Fibroblast of peridontal ligament (primary cell): ENCODE measurements at regions not wholly inside any gene's neighbourhood (a gene's known extent, or its start where the extent isn't known, plus 50 kb on each side); places are given as distances from the start of the nearest gene placed in this dataset.

Source experiments
- DNase-seq: peaks from one replicate; pipeline ENCODE4 v3.0.0-alpha.2; 2010; ENCODE audit errors: extremely low read depth

DNA sequence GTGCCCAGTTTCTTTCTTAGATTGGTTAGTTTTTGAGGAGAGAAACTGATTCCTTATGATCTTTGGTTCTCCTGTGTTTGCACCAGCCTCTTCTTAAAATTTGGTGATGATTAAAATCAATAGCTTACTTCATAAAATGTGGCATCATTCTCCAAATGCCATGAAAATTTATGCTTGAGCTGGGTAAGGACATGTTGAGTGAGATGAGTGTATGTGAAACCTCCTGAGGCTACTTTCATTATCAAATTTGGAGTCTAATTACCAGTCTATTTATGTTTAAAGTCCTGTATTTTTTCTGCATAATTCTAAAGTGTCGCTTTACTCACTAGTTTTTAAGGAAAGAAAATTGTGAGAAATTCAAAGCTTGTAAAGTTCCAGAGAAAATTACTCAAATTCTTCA lies 102.1 kb downstream of the DIPK2A start:
- no peak for DNase-seq

GRCh38 chr3:144079634-144080033 lies 108.0 kb downstream of the DIPK2A start:
- DNase-seq = no peak

DNA sequence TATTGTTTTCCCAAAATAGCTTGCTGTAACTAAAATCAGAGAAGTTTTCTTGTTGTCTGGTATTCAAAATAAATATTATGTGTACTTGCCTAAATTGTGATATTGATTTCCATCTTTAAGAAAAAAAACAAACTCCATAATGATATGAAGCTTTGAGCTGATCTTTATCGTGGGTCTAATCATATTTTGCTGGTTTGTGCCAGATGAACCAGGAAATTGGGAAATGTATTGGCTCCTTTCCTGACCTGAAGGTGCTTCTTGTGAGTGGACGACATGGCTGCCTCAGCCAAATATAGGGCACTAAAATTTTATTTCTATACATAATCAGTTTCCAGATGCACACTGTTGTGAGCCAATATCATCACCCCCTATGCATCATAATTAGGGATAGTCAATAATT lies 113.3 kb downstream of the DIPK2A start:
- DNase-seq = no peak

DNA sequence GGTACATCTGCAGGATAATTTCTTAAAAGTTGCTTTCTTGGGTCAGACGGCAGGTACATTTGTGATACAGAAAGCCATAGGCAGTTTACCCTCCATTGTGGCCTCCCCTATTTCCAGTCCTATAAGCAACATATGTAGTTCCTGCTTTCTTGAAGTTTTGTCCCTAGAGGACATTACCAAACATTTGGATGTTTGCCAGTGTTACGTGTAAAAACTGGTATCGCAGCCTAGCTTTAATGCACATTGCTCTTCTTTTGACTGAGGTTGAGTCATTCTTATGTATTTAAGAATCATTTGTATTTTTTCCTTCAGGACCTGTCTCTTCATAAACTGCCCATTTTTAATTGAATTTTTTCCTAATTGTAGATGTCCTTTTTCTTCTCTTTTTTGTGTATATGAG lies 114.3 kb downstream of the DIPK2A start:
- DNase-seq = peak; percentile 17

DNA sequence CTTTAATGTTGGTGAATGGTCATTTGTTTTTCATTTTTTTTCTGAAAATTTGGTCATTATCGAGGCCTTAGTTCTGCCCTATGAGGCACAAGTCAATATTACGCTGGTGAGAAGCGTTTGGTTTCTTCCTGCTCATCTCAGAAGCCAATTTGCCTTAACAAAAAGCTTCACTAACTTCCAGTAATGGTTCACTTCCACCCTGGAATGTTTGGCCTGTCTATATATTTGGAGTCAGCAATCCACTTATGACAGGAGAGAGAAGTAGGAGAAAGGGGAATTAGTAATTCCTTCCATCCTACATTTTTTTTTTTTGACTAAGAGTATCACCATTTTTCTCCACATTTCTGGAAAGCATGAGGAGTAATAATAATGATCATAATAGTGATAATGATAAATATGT lies 124.4 kb downstream of the DIPK2A start:
- DNase-seq = peak; percentile 69

- no peak for DNase-seq
These were observed 125.5 kb downstream of the DIPK2A start for GRCh38 chr3:144097163-144097562.

DNA sequence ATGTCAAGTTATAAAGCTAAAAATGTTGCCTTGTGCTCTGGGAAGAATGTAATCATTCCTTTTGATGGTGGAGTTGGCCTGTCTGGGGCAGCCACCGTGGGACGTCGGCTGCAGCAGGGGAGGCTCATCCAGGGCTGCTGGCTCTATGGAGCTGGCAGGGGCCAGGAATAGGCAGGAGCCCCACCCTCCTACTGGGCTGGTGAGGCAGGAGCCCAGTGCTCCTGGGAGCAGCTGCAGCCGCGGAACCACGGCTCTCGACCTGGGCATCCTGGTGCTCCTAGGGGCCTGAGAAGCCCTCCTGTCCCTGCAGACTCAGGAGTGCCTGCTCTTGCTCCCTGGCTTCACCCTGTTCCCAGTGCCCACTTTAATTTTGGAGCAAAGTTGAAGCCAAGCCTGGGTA lies 127.1 kb downstream of the DIPK2A start:
- no peak for DNase-seq

GRCh38 chr3:144102421-144102820 lies 130.8 kb downstream of the DIPK2A start:
- DNase-seq = peak; percentile 3

DNA sequence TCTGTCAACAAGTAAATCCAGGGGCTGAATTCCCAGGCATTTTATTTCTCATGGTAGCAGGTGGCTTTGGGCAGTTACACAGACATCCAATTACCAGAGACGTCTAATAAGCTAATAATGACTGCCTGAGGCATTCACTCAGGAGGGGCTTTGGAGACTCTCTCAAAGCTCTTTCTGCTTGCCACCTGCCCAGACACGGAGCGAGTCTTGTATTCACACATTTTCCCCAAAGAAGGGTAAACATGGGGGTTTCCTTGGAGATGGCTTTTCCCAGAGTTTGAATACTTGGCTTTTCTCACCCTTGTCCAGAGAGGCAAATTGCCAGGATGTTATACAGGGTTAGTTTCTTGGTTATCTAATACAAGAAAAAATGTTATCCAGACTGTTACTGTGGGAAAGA lies 132.6 kb downstream of the DIPK2A start:
- DNase-seq = no peak

DNA sequence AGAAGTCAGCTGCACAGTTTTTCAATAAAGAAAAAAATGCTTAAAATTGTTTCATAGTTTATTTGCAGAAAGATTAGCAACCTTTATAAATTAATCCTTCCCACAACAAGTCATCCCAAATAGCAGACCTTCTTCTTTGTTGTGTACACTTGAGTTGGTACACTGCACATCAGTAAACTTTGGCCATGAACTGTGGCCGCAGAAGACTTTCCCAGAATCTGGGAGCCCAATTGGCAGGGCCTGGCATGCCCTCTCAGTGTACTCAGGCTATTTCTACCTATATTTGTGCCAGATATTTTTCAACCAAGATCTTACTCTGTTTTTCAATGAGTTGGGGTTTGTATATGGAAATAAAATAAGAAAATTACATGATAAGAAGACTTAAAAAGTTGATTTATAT lies 133.1 kb downstream of the DIPK2A start:
- DNase-seq = no peak

GRCh38 chr3:144105542-144105941 lies 133.9 kb downstream of the DIPK2A start:
- DNase-seq = no peak

GRCh38 chr3:144106970-144107369 lies 135.3 kb downstream of the DIPK2A start:
- DNase-seq = no peak

GRCh38 chr3:144107923-144108322 lies 136.3 kb downstream of the DIPK2A start:
- no peak for DNase-seq

DNA sequence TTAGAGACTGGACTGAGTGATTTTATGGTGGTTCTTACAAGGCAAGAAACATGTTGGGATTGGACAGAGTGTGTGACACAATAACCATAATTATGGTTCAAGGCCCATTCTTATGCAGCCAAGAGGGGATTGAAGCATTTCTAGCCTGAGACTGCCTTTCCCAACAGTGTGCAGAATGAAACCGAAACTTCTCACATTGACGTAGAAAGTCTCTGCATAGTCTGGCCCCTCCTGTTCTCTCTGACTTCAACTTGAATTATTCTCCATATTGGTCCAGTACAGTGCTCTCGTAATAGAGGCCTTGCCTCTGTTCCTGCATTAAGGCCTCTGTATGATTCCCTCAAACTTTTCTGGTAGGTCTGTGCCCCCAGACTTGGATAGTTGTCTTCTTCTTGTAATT lies 138.3 kb downstream of the DIPK2A start:
- DNase-seq = peak; percentile 25

GRCh38 chr3:144112036-144112435 lies 140.4 kb downstream of the DIPK2A start:
- DNase-seq = no peak

GRCh38 chr3:144112437-144112836 lies 140.8 kb downstream of the DIPK2A start:
- no peak for DNase-seq

- DNase-seq = peak; percentile 29
These were observed 143.1 kb downstream of the DIPK2A start for GRCh38 chr3:144114767-144115166.

DNA sequence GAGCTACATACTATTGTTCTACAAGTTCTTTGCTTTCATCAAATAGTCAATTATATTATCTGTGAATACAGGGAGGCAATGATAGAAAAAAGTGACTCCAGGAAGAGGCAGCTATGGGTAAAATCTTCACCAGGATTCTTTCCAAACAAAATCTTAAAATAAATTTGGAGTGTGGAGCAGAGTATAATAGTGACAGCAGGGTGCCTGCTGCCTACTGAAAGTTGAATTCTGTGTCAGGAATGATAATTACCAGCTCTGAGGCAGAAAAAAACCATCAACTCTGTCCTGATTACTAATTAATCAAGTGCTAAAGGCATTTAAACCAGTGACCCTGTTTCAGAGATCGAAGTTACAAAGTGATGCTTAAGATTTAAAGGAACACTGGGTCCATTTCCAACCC lies 148.0 kb downstream of the DIPK2A start:
- no peak for DNase-seq

- DNase-seq = no peak
These were observed 150.0 kb downstream of the DIPK2A start for GRCh38 chr3:144121661-144122060.

DNA sequence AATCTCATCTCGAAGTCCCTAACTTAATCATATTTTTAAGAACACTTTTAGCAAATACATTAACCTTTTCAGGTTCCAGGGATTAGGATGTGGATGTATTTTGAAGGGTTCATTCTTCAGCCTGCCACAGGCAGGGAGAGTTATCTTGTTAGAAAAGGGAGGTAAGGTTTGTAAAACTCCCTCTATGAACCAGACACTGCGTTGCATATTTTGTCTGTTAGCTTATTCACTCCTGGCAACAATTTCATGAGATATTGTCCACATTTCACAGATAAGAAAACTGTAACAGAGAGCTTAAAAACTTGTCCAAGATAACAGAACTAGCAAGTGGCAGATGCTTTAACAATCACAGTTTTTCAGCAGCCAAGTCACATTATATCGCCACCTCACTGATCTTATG lies 155.4 kb downstream of the DIPK2A start:
- DNase-seq = no peak

DNA sequence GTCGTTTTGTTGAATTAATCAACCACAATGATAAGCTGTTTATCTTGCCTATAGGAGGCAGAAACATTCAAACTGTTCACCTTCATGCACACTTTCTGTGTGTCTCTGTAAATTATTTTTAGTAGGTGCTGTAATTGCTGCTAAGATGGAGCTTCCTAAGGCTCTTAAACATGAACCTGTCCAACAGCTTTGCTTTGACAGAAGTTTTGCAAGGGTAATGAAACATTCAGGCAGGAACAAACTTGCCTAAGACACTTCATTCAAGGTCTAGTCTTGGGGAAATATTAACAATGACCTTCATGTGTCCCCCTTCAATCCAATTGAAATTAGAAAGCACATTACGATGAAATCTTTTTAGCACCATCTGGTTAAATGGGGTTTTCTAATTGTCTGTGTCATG lies 156.1 kb downstream of the DIPK2A start:
- no peak for DNase-seq

DNA sequence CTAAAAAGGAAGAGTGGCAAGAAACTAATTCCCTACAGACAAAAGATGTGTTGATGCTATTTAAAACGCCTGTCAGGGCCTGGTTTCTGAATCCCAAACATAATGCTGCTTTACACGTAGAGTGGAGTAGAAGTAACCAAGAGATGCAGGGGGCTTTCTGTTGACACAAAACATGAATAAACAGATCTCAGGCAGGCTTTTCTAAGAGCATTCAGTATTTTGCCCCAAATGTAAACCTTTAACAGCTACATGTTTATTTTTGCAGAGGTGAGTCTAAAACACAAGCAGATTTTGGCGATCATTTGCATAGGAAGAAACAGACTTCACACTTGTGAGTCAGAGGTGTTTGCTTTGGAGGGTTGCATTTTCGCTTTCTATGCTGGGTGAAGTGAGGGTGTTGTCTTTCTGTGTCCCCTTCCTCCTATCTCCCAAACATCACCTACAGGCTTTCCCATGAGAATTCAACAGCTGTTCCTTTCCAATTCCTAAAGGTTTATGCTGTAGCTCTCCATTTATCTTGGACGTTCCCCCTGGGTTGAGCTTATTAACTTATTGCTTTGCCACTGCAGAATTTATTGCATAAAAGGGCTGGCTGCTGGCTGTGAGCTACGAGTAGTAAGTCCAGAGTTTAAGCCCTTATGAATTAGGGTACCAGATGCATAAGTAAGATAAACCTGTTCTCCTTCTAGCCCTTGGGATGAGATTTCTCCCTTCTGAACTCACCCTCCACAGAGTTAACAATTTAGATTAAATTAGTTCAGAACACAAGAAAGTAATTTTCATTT lies 156.7 kb downstream of the DIPK2A start:
- no peak for DNase-seq

DNA sequence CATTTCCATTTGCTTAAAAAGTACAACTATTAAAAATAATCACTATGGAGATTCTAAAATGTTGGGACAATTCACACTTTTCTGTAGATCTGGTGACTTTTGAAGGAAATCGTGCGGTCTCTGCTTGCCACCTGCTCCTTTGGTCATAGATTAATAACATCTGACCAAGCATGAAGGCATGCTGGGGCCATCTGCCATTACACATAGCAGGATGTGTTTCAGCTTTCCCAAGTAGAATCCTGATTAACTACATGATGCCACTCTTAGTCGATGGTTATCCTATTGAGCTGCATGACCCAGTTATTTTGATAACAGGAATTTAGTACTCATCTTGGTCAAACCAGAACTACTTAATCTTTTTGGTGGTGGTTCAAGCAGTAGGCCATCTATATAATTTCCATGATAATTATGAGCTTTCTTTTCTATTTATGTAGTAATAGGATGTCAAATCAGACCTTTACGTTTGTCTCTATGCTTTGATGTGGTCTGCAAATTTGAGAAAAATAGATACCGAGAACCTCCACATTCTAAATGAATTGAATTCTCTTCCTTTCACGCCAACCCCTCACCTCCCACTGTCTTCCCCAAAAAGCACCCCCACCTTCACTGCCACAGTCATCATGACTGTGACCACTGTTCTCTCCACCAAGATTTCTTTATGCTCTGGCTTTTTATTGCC lies 158.1 kb downstream of the DIPK2A start:
- DNase-seq = no peak

DNA sequence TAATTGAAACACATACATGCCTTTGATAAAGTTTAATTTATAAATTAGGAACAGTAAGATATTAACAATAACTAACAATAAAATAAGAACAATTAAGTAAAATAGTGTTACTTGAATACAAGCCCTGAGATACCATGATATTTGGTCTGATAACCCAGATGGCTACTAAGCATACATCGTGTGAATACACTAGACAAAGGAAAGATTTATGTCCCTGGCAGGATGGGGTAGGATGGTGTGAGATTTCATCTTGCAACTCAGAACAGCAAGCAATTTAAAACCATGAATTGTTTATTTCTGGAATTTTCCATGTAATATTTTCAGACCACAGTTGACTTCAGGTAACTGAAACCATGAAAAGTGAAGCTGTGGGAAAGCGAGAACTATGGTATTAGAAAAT lies 169.5 kb downstream of the DIPK2A start:
- peak; percentile 6 for DNase-seq
